Left renal pelvis (tissue), 4 donors: ENCODE measurements at regions not wholly inside any gene's neighbourhood (a gene's known extent, or its start where the extent isn't known, plus 50 kb on each side); places are given as distances from the start of the nearest gene placed in this dataset.

Experiments
- DNase-seq, 4 donors: peaks; one replicate each; pipeline ENCODE4 v3.0.0-alpha.2; 2013; ENCODE audit warnings: low read depth in 4 of 4, low spot score in 3 of 4

GRCh38 chr4:8737075-8737474 lies 134.6 kb downstream of the HMX1 start:
- DNase-seq = no peak

GRCh38 chr4:8736090-8736825 lies 135.4 kb downstream of the HMX1 start:
- DNase-seq = no peak

- no peak for DNase-seq
Observed at GRCh38 chr4:8735236-8736089, 136.2 kb downstream of the HMX1 start.

- no peak for DNase-seq
Observed at GRCh38 chr4:8732681-8733243, 138.9 kb downstream of the HMX1 start.

GRCh38 chr4:8732092-8732491 lies 139.5 kb downstream of the CPZ start:
- DNase-seq = no peak

GRCh38 chr4:8731364-8731763 lies 138.8 kb downstream of the CPZ start:
- DNase-seq = no peak

GRCh38 chr4:8730681-8731080 lies 138.1 kb downstream of the CPZ start:
- DNase-seq = no peak

GRCh38 chr4:8730159-8730558 lies 137.6 kb downstream of the CPZ start:
- no peak for DNase-seq

GRCh38 chr4:8729408-8730149 lies 137.0 kb downstream of the CPZ start:
- DNase-seq = no peak

GRCh38 chr4:8728536-8729407 lies 136.2 kb downstream of the CPZ start:
- DNase-seq = no peak

GRCh38 chr4:8727546-8728510 lies 135.3 kb downstream of the CPZ start:
- no peak for DNase-seq

- DNase-seq = no peak
Observed at GRCh38 chr4:8727131-8727530, 134.6 kb downstream of the CPZ start.

GRCh38 chr4:8726344-8726851 lies 133.8 kb downstream of the CPZ start:
- DNase-seq = no peak

GRCh38 chr4:8725845-8726244 lies 133.3 kb downstream of the CPZ start:
- no peak for DNase-seq

GRCh38 chr4:8725071-8725841 lies 132.7 kb downstream of the CPZ start:
- DNase-seq = no peak

GRCh38 chr4:8724436-8725070 lies 132.0 kb downstream of the CPZ start:
- DNase-seq = no peak

- DNase-seq = no peak
Observed at GRCh38 chr4:8723222-8723980, 130.8 kb downstream of the CPZ start.
